HG03558 (cell line): ENCODE measurements at regions not wholly inside any gene's neighbourhood (a gene's known extent, or its start where the extent isn't known, plus 50 kb on each side); places are given as distances from the start of the nearest gene placed in this dataset.

Source experiments
- ATAC-seq: cut with Tn5 transposase; IDR thresholded peaks from one replicate; pipeline ENCODE4 v1.9.1; 2021; ENCODE audit warnings: moderate number of reproducible peaks; ENCODE audit not compliant: unreplicated experiment; ENCODE audit errors: extremely low read depth

DNA sequence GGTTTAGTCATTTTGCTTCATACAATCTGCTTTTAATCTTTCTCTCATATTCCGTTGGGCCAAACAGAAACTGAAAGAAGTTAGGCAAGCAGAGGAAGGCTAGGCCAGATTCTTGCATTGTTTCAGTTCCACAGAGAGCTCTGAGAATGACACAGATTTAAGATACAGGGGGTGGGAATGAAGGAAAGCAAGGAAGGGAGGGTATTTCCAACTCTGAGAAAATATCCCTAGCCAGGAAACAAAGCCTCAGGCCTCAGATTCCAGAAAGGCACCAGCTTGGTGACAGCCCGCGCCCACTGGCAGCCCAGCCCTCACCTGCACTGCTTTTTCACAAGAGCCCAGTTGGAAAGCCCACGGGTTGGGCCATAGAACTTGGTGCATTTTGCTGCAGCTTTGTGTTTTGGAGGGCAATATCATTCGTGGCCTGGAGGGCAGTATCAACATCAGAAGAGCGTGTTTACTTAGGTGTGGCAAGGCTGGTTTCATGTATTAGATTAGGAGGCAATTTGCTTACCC lies 63.5 kb downstream of the ENC1 start:
- peak; percentile 39 for ATAC-seq

DNA sequence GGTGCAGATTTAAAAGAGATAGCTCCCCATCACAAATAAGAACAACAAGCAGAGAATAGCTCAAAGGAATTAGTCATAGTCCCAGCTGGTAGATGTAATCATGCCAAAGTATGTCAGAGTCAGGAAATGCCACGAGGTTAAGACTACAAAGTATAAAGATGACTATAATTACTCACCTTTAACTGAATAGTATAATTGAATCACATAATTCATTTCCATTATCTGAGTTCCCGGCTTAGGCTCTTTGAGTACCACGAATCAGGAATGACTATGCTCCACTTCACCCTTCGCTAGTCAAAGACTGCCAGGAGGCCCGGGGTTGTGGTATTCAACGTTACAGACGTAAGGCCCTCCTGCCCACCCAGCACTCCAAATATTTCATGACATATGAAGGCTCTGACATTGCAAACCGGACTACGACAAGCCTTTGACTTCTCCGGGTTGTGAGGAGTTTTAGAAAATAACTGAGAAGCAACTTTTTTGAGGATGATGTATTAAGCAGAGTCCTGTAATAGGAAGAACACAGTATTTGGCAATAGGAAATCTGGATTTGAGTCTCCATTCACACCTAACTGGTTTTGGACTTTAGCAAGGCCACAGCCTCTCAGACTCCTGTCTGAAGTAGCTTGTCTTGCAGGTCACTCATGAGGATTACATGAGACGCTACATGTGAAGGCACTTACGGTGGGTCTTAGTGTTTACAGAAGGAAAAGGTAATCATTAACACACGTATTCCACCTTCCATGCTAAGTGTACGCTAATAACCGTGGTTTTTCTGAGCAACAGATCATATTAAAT lies 64.6 kb downstream of the ENC1 start:
- no peak for ATAC-seq

DNA sequence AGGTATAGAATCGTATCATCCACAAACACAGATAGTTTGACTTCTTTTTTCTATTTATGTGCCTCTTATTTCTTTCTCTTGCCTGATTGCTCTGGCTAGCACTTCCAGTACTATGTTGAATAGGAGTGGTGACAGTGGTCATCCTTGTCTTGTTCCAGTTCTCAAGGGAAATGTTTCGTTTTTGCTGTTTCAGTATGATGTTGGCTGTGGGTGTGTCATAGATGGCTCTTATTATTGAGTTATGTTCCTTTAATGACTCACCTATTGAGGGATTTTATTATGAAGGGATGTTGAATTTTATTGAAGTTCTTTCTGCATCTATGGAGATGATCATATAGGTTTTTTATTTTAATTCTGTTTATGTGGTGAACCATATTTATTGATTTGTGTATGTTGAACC lies 70.3 kb downstream of the ENC1 start:
- ATAC-seq, result no peak

DNA sequence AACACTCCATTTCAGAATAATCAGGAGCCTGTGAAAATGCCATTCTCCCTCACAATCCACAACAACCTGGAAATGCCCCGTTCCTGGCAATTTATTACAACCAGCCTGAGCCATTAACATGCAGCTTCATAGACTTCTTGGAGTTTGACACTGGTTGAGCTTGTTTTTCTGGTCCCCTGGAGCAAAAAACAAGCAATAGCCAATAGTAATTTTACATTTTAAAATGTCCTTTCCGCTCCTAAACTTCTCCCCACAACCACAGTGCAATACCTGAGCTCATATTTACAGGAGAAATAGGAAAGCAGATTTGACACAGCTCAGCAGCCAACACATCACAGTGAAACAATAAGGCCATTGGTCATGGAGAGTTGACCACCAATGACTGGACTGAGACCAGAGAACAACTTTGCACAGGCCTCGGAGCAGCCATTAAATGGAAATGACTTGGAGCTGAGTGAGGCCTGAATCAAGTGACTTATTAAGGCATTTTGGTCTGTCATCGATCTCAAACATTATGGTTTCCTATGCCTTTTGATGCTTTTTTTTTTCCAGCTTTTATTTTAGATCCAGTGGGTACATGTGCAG lies 73.0 kb downstream of the ENC1 start:
- ATAC-seq, result no peak

DNA sequence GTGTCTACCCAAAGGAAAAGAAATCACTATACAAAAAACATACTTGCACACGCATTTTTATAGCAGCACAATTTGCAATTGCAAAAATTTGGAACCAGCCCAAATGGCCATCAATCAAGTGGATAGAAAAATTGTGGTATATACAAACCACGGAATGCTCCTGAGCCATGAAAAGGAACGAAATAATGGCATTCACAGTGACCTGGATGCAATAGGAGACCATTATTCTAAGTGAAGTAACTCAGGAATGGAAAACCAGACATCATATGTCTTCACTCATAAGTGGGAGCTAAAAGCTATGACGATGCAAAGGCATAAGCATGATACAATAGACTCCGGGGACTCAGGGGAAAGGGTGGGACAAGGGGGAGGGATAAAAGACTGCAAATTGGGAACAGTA lies 78.4 kb downstream of the ENC1 start:
- ATAC-seq, result no peak

DNA sequence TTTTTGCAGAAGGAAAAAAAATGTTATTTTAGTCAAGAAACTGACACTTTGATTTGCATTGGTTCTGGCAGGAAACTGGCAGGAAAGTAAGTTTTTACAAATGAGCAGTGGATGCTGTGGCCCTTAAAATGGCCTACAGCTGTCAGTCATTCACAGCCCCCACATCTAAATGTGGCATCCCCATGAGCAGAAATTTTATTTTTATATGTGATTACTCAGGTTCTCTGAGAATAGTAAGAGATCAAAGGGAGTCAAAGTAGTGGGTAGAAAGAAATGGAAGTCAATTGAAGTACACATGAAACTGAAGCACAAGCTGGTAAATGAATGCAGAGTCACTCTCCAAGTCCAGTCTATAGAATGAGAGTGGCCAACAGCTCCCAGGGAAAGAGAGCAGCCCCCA lies 80.3 kb downstream of the ENC1 start:
- no peak for ATAC-seq

DNA sequence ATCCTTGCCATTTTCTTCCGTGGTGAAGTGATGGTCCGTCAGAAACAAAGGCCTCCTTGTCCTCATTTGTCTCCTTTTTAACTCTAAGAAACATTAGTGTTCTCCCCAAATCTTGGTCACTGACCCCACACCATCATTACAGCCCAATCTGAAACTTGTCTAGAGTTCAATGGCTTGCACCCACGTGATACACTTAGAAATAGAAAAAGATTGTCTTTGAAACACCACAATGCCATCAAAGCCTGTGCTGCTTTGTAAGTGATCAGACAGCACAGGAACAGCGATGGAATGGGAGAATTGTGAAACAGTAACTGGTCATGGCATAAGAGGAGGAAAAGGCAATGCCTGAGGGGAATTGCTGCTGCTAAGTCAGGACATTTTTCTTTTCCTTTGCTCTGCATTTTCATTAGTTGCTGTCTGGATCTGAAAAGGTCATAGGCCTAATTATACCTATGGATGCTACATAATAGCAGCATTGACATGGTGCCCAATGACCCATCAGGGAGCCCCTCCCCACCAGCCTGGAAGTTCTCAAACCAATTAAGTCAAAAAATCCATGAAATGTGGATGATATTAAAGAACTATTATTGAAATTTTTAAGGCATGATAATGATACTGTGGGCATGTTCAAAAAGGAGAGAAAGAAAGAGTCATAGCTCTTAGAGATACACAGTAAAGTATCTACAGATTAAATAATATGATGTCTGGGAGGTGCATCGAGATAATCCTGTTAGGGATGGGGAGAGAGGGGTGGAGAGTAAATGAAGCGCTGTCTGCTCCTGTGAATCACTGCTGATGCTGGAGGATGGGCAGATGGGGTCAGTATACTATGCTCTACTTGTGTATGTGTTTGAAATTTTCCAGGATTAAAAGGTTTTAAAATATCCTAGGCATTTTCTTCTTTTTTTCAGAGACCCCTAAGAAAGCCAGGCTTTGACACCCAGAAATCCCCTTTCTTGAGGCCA lies 83.6 kb downstream of the ENC1 start:
- ATAC-seq, result no peak

DNA sequence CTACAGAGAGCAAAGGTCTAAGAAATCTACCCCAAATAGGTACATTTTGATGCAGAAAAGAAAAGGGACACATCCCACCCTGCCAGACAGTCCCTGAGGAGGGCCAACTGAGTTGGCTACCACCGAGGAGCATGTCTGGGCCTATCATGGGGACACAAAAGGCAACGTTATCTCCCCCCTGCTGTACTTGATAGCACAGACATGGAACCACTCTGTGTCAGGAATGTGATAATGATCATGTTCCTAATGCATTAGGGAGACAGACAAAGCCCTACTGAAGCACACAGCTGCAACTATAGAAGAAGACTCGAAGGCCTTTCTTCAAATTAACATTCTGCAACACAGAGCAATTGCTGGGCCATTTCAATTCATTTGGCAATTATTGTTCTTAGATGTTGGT lies 84.5 kb downstream of the ENC1 start:
- ATAC-seq, result no peak

DNA sequence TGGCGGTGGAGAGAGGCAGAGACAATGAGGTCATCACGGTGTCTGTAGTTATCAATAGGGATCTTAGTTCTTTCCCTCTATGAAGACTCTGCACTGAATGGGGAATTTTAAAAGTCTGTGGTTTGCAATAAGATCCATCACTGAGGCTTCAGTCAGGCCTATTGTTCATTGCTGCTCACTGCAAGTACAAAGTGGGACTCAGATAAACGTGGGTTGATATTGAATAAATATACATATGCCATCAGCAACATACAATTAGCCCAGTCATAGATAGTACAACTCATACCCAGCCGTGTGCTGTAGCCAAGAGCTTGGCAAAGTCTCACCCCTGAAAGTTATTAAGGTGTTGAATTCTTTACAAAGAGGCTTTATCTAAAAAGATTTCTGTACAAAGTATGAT lies 88.4 kb downstream of the ENC1 start:
- ATAC-seq, result no peak

DNA sequence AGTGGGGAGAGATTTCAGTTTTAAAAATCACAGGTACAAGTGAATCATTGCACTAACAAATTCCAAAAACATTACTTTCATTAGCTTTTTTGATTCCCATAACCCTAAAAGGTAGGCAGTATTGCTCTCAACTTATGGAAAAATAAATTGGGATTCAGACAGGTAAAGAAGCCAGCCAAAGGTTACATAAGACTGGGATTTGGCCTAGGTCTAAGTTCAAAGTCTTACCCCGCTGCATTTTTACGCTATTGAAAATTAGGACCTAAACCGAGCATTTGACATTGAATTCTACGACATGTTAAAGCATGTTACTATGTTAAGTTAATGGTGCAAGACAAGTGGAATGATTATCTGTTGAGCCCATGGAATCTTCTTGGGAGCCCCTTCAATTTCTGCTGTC lies 89.6 kb downstream of the ENC1 start:
- no peak for ATAC-seq

DNA sequence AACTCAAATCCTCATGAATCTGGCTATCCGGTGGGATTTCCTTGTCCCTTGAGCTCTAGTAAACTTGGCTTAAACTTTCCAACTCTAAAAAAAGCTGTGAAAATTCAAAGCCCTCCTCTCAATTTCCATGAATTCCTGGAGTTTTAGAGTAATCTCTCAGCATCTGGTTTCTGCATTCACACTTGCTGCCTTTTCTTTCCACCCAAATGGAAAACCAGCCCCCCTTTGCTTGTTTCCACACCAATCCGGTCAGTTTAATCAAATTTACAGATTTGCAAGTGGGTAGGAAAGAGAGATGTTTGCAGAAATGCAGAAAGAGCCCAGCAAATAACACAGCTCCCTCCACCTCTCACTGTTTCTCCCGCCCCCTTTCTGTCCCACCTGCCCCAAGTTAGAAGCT lies 91.1 kb downstream of the ENC1 start:
- ATAC-seq, result no peak

DNA sequence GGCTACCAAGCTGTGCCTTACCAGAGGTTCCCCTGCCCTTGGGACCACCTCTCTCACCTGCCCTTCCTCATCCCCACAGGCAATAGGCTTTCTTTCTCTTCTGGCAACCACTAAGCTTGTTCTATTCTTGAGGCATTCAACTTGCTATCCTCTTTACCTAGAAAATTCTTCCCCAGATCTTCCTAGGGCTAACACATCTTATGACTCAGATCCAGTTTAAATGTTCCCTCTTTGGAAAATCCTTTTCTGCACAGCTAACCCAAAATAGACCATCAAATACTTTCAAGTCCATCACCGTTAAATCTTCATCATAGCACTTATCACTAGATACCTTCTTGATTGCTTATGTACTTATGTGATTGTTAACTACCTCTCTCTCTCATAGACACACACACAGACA lies 93.7 kb downstream of the ENC1 start:
- ATAC-seq, result no peak

DNA sequence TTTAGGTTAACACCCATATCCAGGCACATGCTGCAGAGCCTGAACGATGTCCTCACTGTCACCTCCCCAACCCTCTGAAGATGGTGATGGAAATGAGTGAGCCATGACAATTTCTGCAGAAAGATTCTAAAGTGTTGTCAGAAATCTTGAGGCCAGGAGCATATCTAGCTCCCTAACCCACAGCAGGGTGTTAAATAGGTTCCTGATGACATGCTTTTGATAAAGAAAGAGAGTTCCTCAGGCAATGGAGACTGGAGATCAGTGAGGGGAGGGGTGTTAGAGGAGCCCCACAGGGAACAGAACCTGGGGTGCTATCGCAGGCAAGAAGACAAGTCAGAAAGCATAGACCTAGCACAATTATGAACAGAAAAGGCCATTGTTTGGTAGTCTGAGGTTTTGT lies 95.7 kb downstream of the ENC1 start:
- ATAC-seq, result no peak

DNA sequence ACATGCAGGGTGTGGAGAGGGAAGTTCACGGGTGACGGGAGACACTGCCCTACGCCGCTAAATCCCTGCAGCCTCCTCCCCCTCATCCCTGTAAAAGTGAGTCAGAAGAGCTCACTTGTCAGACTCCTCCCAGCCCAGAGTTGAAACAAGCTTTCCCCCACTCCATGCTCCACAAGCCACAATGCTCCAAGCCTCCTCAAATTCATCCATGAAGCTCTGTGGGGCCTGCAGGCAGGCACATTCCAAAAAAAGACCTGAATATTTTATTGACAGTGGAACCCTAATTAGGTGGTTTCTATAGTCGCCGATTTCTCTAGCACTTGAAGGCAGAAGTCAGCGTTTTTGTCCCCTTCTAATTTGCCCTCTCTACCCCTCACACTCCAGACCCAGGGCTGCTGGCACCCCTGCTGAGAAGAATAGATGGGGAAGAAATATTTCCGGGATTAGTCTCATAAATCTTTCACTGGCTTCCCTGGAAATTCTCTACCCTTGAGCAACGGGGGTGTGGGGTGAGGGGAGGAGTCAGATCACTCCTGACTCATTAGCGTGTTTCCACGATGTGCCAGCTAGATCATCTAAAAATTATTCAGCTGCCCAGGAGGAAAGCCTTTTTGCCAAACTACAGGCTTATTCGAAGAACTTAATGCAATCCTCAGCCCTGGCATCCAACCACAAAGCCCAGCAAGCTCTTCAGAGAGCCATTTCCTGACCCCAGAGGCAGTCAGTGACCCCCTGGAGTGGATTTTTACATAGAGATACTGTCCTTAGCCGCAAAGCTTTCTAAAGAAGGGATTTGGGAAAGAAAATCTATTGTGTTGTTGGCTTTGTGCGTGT lies 97.1 kb downstream of the ENC1 start:
- ATAC-seq, result no peak

DNA sequence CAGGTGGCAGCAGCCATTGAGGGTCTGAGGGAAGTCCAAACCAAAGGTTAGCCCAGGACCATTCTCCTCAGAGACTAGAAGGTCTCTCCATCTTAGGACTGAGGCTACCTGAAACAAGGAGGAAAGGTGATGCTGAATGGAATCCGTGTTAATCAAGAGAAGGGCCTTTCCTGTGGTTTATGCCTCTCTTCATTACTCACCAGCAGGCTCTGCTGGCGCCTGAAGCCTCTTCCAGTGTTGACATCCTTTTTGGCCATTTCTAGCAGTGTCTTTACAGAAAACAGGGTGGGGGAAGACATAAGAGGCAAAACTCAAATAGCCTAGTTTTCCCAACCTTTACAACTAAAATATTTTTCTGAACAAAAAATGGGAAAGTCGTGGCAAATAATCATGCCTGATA lies 98.0 kb downstream of the ENC1 start:
- ATAC-seq, result no peak

DNA sequence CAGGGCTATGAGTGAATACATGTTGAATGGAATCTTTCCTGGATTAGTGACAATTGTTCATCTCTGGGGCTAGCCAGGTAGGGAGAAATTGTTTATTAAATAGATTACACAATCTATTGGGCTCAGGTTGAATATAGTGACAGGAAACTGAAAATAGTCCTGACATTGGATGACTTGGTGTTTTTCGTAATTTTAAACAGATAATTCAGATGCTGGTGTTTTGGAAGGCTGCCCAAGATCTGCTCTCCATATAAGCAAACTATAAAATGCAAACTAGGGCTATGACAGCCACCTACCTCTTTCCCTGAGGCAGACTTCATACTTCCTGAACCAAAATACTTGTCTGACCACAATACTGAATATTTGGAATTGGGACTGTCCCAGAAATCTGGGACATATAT lies 99.1 kb downstream of the ENC1 start:
- no peak for ATAC-seq

DNA sequence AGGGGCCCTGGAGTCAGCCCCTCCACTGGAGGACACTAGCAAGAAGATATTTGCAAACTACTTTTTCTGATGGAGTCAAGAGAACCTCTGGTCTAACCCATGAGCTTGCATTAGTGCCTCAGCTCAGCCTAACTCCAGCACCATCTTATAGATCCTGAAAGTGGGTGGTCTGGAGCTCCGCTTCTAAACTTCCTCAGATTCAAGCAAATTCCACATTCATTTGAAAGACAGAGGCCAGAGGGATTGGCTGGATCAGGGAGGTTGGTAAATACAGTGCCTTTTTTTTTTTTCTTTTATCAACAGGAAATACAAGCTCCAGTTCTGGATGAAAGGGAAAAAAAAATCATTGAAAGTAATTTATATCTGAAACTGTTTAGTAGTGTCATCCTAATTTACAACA lies 99.9 kb downstream of the ENC1 start:
- ATAC-seq, result no peak

DNA sequence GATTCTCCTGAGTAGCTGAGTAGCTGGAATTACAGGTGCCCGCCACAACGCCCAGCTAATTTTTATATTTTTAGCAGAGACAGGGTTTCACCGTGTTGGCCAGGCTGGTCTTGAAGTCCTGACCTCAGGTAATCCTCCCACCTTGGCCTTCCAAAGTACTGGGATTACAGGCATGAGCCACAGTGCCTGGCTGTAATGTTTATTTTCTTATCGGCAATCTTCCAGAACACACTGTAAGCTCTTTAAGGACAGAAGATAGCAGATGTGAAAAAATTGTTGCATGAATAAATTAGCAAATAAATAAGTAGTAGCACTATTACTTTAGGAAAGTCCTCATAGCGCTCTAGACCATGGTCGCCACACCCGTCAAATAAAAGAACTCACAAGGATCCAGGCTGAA lies 100.5 kb downstream of the ENC1 start:
- ATAC-seq, result no peak

DNA sequence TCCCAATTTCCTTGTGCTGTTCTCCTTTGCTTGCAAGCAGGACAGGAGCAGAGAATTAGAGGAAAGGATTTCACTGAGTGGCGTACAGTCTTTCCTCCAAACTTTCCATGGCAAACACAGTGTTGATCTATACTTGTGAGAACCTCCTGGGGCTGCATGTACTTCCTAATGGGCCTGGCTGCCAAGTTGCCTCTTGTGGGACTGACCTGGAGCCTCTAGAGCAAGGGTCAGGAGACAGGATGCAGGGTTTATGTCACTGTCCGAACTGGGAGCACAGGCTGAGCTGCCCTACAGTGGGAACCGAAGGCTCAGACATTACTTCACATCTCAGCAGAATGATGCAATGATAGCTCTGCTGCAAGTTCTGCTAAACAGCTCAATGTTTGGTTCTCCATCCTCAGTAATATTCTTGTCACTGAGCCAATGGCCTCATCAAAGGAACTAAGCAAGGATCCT lies 102.3 kb downstream of the ENC1 start:
- no peak for ATAC-seq

DNA sequence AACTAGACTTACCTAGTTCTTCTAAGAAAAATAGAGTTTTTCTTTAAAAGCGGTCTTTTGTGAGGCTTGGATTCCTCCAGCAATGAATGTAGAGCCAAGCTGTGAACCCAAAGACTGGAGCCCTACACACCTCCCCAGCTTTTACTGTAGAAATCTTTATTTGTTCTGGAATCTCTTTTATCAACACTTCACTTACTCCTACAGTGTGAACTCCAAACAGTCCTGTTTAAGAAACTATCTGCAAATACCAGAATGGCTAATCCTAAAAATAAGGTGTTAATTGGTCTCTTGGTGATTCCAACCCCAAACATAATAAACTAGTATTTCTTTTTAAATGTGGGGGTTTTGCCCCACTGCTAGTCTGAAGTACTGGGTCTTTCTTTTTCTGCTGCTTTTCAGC lies 103.9 kb downstream of the ENC1 start:
- ATAC-seq, result no peak
